K562 (cell line): ENCODE measurements at regions not wholly inside any gene's neighbourhood (a gene's known extent, or its start where the extent isn't known, plus 50 kb on each side); places are given as distances from the start of the nearest gene placed in this dataset.

Experiments
- ATAC-seq: fragments of 200-7000 bp; cut with Tn5 transposase; 3 replicates; pipeline ENCODE4 v1.9.1; 2020; ENCODE audit warnings: moderate library complexity
- BruUV-seq: library from RNA; stranded (reverse); fragments of 400-500 nt; replicated peaks from 2 replicates; lab custom pipeline; 2021; lab: Mats Ljungman, UMichigan
- CTCF ChIA-PET: fragments of 300-600 bp; formaldehyde crosslinking; extraction: SDS; loops from one replicate; lab custom pipeline; 2021; ENCODE audit warnings: low intra/inter-chr PET ratio; lab: Yijun Ruan, JAX
- POLR2A ChIA-PET: fragments of 300-600, 350-650 bp; sonication (Branson Sonifier 250); formaldehyde crosslinking; extraction: SDS; loops from one replicate; lab custom pipeline; 2021; ENCODE audit warnings: antibody characterized with exemption, inconsistent platforms; lab: Yijun Ruan, JAX
- DNase-seq, 4 experiments: peaks; one replicate each; pipeline versions ENCODE4 v3.0.0 to v3.0.0-alpha.2; 2011 to 2018; ENCODE audit warnings: low spot score in 3 of 4, mixed read lengths in 3 of 4; ENCODE audit errors: extremely low read depth in 1 of 4
- FAIRE-seq: peaks from 2 replicates; lab custom pipeline; 2011; peaks lifted over from hg19 to GRCh38; lab: Jason Lieb, UNC
- H2AFZ ChIP-seq: 2 replicates; pipeline ENCODE4 v1.6.0; 2011; ENCODE audit warnings: low read depth, low read length, control low read depth, inconsistent platforms
- H3K27ac ChIP-seq: fragments of 200-600 bp; 3 replicates; pipeline ENCODE4 v1.8.0; 2011; ENCODE audit warnings: low read depth, mild to moderate bottlenecking, control low read depth, inconsistent platforms, low read length, moderate library complexity, mixed read lengths; ENCODE audit errors: extremely low read depth
- H3K27me3 ChIP-seq, 2 experiments: fragments of 300-600 bp in 1 of 2; 2 replicates in 1 of 2; 3 replicates in 1 of 2; pipeline versions ENCODE4 v1.6.0 to v1.8.0; 2011; ENCODE audit warnings: inconsistent platforms in 2 of 2, low read length in 2 of 2, mild to moderate bottlenecking in 1 of 2, mixed read lengths in 1 of 2, moderate library complexity in 1 of 2; ENCODE audit not compliant: control insufficient read depth in 2 of 2, insufficient read depth in 2 of 2
- H3K36me3 ChIP-seq: fragments of 300-600 bp; 3 replicates; pipeline ENCODE4 v1.8.0; 2011; ENCODE audit warnings: mild to moderate bottlenecking, low read length, inconsistent platforms; ENCODE audit not compliant: control insufficient read depth, insufficient read depth
- H3K4me1 ChIP-seq, 2 experiments: fragments of 200-600 bp in 1 of 2; replicated peaks in 1 of 2; 2 replicates in 1 of 2; 3 replicates in 1 of 2; pipeline versions ENCODE4 v1.5.1 to v1.8.0; 2011; ENCODE audit warnings: inconsistent platforms in 2 of 2, low read length in 2 of 2, mild to moderate bottlenecking in 1 of 2, mixed read lengths in 1 of 2, moderate library complexity in 1 of 2; ENCODE audit not compliant: control insufficient read depth in 2 of 2, insufficient read depth in 2 of 2
- H3K4me2 ChIP-seq: 2 replicates; pipeline ENCODE4 v1.6.1; 2011; ENCODE audit warnings: low read length, control low read depth, inconsistent platforms, mixed read lengths; ENCODE audit not compliant: insufficient read depth
- H3K4me3 ChIP-seq: fragments of 200-600 bp; sonication (generic), shearing (Covaris generic); 2 replicates; pipeline ENCODE4 v1.5.1; 2016; ENCODE audit warnings: control low read depth, inconsistent platforms
- H3K79me2 ChIP-seq: fragments of 200-600 bp; 3 replicates; pipeline ENCODE4 v1.8.0; 2011; ENCODE audit warnings: low read length, inconsistent platforms; ENCODE audit not compliant: control insufficient read depth, insufficient read depth
- H3K9ac ChIP-seq, 2 experiments: 2 replicates each; pipeline versions ENCODE4 v1.6.0 to v1.6.1; 2011; ENCODE audit warnings: low read depth in 2 of 2, low read length in 2 of 2, control low read depth in 1 of 2, inconsistent platforms in 1 of 2, mild to moderate bottlenecking in 1 of 2, mixed read lengths in 1 of 2; ENCODE audit not compliant: insufficient read depth in 1 of 2
- H3K9me1 ChIP-seq: one replicate; pipeline ENCODE4 v1.6.0; 2011; ENCODE audit warnings: inconsistent platforms, mild to moderate bottlenecking, low read length, moderate library complexity; ENCODE audit not compliant: control insufficient read depth, insufficient read depth
- H3K9me3 ChIP-seq: replicated peaks from 2 replicates; pipeline ENCODE4 v1.5.1; 2011; ENCODE audit warnings: low read depth, low read length, inconsistent platforms; ENCODE audit not compliant: control insufficient read depth, insufficient read depth
- H4K20me1 ChIP-seq: replicated peaks from 2 replicates; pipeline ENCODE4 v1.6.1; 2011; ENCODE audit warnings: low read length, inconsistent platforms, mixed read lengths; ENCODE audit not compliant: control insufficient read depth, insufficient read depth
- ARNT ChIP-seq, 2 experiments: fragments of 450-650 bp; IDR thresholded peaks; 2 replicates each; pipeline ENCODE4 v1.6.1; 2016; ENCODE audit warnings: mild to moderate bottlenecking in 1 of 2
- CHCHD3 ChIP-seq: fragments of 250-450 bp; sonication (Bioruptor Pico); IDR thresholded peaks from 2 replicates; pipeline ENCODE4 v2.1.2; 2022; ENCODE audit warnings: mild to moderate bottlenecking
- CHD7 ChIP-seq: fragments of 200-600 bp; sonication (generic); IDR thresholded peaks from one replicate; pipeline ENCODE4 v1.6.1; 2012; ENCODE audit warnings: mild to moderate bottlenecking, low read depth, low read length, inconsistent platforms
- DACH1 ChIP-seq: fragments of 450-650 bp; IDR thresholded peaks from 2 replicates; pipeline ENCODE4 v1.6.1; 2018; ENCODE audit not compliant: partially characterized antibody
- DDX20 ChIP-seq: fragments of 450-650 bp; IDR thresholded peaks from 2 replicates; pipeline ENCODE4 v1.6.1; 2016; ENCODE audit warnings: missing genetic modification characterization, low read depth, mild to moderate bottlenecking, missing compliant biosample characterization, moderate library complexity
- KLF10 ChIP-seq: fragments of 250-450 bp; sonication (Bioruptor Pico); IDR thresholded peaks from 2 replicates; pipeline ENCODE4 v1.6.1; 2021; ENCODE audit warnings: matching md5 sums
- NELFE ChIP-seq: IDR thresholded peaks from 2 replicates; pipeline ENCODE4 v1.6.1; 2011; ENCODE audit warnings: mild to moderate bottlenecking; ENCODE audit not compliant: insufficient read depth, insufficient read length
- PRPF4 ChIP-seq: fragments of 200-400 bp; formaldehyde crosslinking; IDR thresholded peaks from one replicate; pipeline ENCODE4 v1.6.1; 2017; ENCODE audit warnings: low read length, low read depth, mild to moderate bottlenecking; ENCODE audit not compliant: insufficient read depth, poor library complexity, severe bottlenecking
- SRSF7 ChIP-seq: fragments of 200-400 bp; formaldehyde crosslinking; optimal IDR thresholded peaks from 2 replicates; pipeline ENCODE3; 2017; ENCODE audit warnings: mild to moderate bottlenecking, low read depth, low read length
- ZSCAN32 ChIP-seq: fragments of 450-650 bp; formaldehyde crosslinking; IDR thresholded peaks from 2 replicates; pipeline ENCODE4 v1.4.0; 2020; ENCODE audit warnings: mild to moderate bottlenecking, moderate library complexity
- WGBS: fragments of 100-300 bp; shearing (Covaris generic); methylation state at CpG from one replicate; pipeline ENCODE4 v1.1.6; 2016; ENCODE audit warnings: low coverage, mixed read lengths; ENCODE audit not compliant: insufficient coverage; ENCODE audit errors: missing lambda C conversion rate; 5-methylcytosine and 5-hydroxymethylcytosine counted together
- in situ Hi-C: fragments of 300-500 bp; cut with MboI; formaldehyde crosslinking; loops from 4 replicates; pipeline ENCODE4 v1.15.0; 2018; ENCODE audit warnings: inconsistent platforms, mixed read lengths
- intact Hi-C: fragments of 100-400 bp; cut with micrococcal nuclease; formaldehyde crosslinking; loops from 2 replicates; pipeline ENCODE4 v1.14.2; 2022

- 0% methylated on average over 1 of the region's 1 CpG for WGBS
- no peak for FAIRE-seq
Measured at GRCh38 chr4:179415847-179416223, 1973.6 kb upstream of the AGA start.

More at GRCh38 chr4:179415847-179416223, 1973.6 kb upstream of the AGA start:
- ATAC-seq (no peak), DNase-seq (no peak)
- POLR2A ChIA-PET: interaction anchor here (0.6 kb wide), 1 partner anchor 12 kb away, joined by 4 read pairs; no protein-coding TSS in a partner anchor
- Histone ChIP-seq H3K79me2 (no peaks in the 10 kb centered on the region), H3K27me3 (no peaks in the 10 kb centered on the region), H4K20me1 (no peaks in the 10 kb centered on the region), H2AFZ (no peak overlapping the region), H3K9me3 (no peaks in the 10 kb centered on the region; the same call in 1 of the 2 replicates), H3K9ac (no peak overlapping the region), H3K36me3 (no peaks in the 10 kb centered on the region), H3K9me1 (no peaks in the 10 kb centered on the region), H3K4me2 (no peak overlapping the region), H3K27ac (no peak overlapping the region), H3K4me3 (no peak overlapping the region), H3K4me1 (no peaks in the 10 kb centered on the region)
- CTCF ChIA-PET: no interaction called here
- intact Hi-C loops (no loop called here), in situ Hi-C loops (no loop called here)
- no peak for TF ChIP-seq CHCHD3 (CRISPR knock-in tag)
- no peak for TF ChIP-seq NELFE
- TF ChIP-seq KLF10 (CRISPR knock-in tag): no peak
- no peak for TF ChIP-seq DACH1
- TF ChIP-seq SRSF7: no peak
- TF ChIP-seq DDX20 (tag): no peak
- TF ChIP-seq CHD7: no peak
- no peak for TF ChIP-seq PRPF4
- no peak for TF ChIP-seq ZSCAN32 (CRISPR knock-in tag)
- no peak for TF ChIP-seq ARNT (IDR thresholded peaks at IDR 0.05)
- no TSS peak for BruUV-seq
